DND-41 (cell line): ENCODE measurements at regions not wholly inside any gene's neighbourhood (a gene's known extent, or its start where the extent isn't known, plus 50 kb on each side); places are given as distances from the start of the nearest gene placed in this dataset.

Experiments
- ATAC-seq: fragments of 200-7000 bp; cut with Tn5 transposase; 3 replicates; pipeline ENCODE4 v1.9.1; 2021; ENCODE audit warnings: low read depth; ENCODE audit not compliant: insufficient read depth
- DNase-seq: peaks from one replicate; pipeline ENCODE4 v3.0.0-alpha.2; 2020
- H2AFZ ChIP-seq: 2 replicates; pipeline ENCODE4 v1.6.0; 2012; ENCODE audit warnings: low read depth, low read length
- H3K27ac ChIP-seq: 2 replicates; pipeline ENCODE4 v1.5.1; 2012; ENCODE audit warnings: low read length, inconsistent platforms
- H3K27me3 ChIP-seq: fragments of 200-600 bp; sonication (generic); 2 replicates; pipeline ENCODE4 v1.6.0; 2012; ENCODE audit warnings: low read length, mild to moderate bottlenecking, inconsistent platforms; ENCODE audit not compliant: insufficient read depth, poor library complexity
- H3K36me3 ChIP-seq: 2 replicates; pipeline ENCODE4 v1.5.1; 2012; ENCODE audit warnings: low read length, inconsistent platforms; ENCODE audit not compliant: insufficient read depth
- H3K4me1 ChIP-seq: 2 replicates; pipeline ENCODE4 v1.5.1; 2012; ENCODE audit warnings: mild to moderate bottlenecking, low read length; ENCODE audit not compliant: insufficient read depth
- H3K4me2 ChIP-seq: 2 replicates; pipeline ENCODE4 v1.6.0; 2012; ENCODE audit warnings: mild to moderate bottlenecking, moderate library complexity, low read length, inconsistent platforms; ENCODE audit not compliant: insufficient read depth
- H3K4me3 ChIP-seq, 2 experiments: fragments of 200-600 bp in 1 of 2; shearing (Covaris generic) in 1 of 2; 2 replicates each; pipeline ENCODE4 v1.5.1; 2012 to 2016; ENCODE audit warnings: inconsistent platforms in 2 of 2, low read length in 2 of 2, mild to moderate bottlenecking in 2 of 2, low read depth in 1 of 2, moderate library complexity in 1 of 2
- H3K79me2 ChIP-seq: 2 replicates; pipeline ENCODE4 v1.6.0; 2012; ENCODE audit warnings: low read length, inconsistent platforms; ENCODE audit not compliant: insufficient read depth
- H3K9ac ChIP-seq: 2 replicates; pipeline ENCODE4 v1.6.0; 2012; ENCODE audit warnings: low read depth, mild to moderate bottlenecking, inconsistent platforms, low read length, moderate library complexity
- H3K9me3 ChIP-seq: 2 replicates; pipeline ENCODE4 v1.5.1; 2012; ENCODE audit warnings: low read length, moderate library complexity, mild to moderate bottlenecking, inconsistent platforms; ENCODE audit not compliant: insufficient read depth, severe bottlenecking
- H4K20me1 ChIP-seq: 2 replicates; pipeline ENCODE4 v1.6.0; 2012; ENCODE audit warnings: low read length; ENCODE audit not compliant: insufficient read depth
- CTCF ChIP-seq: IDR thresholded peaks from 2 replicates; pipeline ENCODE4 v1.5.1; 2012; ENCODE audit warnings: borderline replicate concordance, low read length, moderate library complexity, mild to moderate bottlenecking; ENCODE audit not compliant: poor library complexity, severe bottlenecking; ENCODE audit errors: extremely low read depth
- EZH2 ChIP-seq: IDR thresholded peaks from 3 replicates; pipeline ENCODE4 v1.6.1; 2012; ENCODE audit warnings: borderline replicate concordance, low read depth, mild to moderate bottlenecking, moderate library complexity, low read length, inconsistent platforms; ENCODE audit not compliant: severe bottlenecking

GRCh38 chr6:113756290-113756665, 100.9 kb upstream of the MARCKS start:
- Histone ChIP-seq H3K36me3 (no peaks in the 10 kb centered on the region), H3K27ac (no peak overlapping the region), H3K9ac (no peak overlapping the region), H3K4me3 (no peak overlapping the region), H3K4me2 (no peak overlapping the region), H3K4me1 (no peaks in the 10 kb centered on the region), H3K27me3 (no peaks in the 10 kb centered on the region), H4K20me1 (no peaks in the 10 kb centered on the region), H3K79me2 (no peaks in the 10 kb centered on the region), H3K9me3 (peaks cover 3% of the 10 kb centered on the region), H2AFZ (no peak overlapping the region)
- DNase-seq (no peak), ATAC-seq (no peak)
- TF ChIP-seq CTCF (no peak), EZH2 (no peak)

GRCh38 chr6:113758214-113758613, 98.9 kb upstream of the MARCKS start:
- Histone ChIP-seq H3K9ac (no peak overlapping the region), H4K20me1 (no peaks in the 10 kb centered on the region), H3K9me3 (peaks cover 3% of the 10 kb centered on the region), H3K27me3 (no peaks in the 10 kb centered on the region), H3K27ac (no peak overlapping the region), H3K4me2 (no peak overlapping the region), H2AFZ (no peak overlapping the region), H3K79me2 (no peaks in the 10 kb centered on the region), H3K4me3 (no peak overlapping the region), H3K36me3 (no peaks in the 10 kb centered on the region), H3K4me1 (no peaks in the 10 kb centered on the region)
- TF ChIP-seq EZH2 = no peak
- no peak for TF ChIP-seq CTCF
- no peak for DNase-seq
- no peak for ATAC-seq

GRCh38 chr6:113758826-113759574, 98.1 kb upstream of the MARCKS start:
- no peaks in the 10 kb centered on the region for H3K4me1 ChIP-seq
- H3K79me2 ChIP-seq = no peaks in the 10 kb centered on the region
- no peak for TF ChIP-seq CTCF
- no peak for TF ChIP-seq EZH2
- no peak overlapping the region for H3K9ac ChIP-seq
- peaks cover 3% of the 10 kb centered on the region for H3K9me3 ChIP-seq
- DNase-seq (no peak), ATAC-seq (no peak)
- H3K4me2 ChIP-seq = no peak overlapping the region
- no peak overlapping the region for H2AFZ ChIP-seq
- no peaks in the 10 kb centered on the region for H3K36me3 ChIP-seq
- no peak overlapping the region for H3K27ac ChIP-seq
- H3K4me3 ChIP-seq = no peak overlapping the region
- no peaks in the 10 kb centered on the region for H3K27me3 ChIP-seq
- no peaks in the 10 kb centered on the region for H4K20me1 ChIP-seq
